SU-DHL-6 (cell line): ENCODE measurements at regions not wholly inside any gene's neighbourhood (a gene's known extent, or its start where the extent isn't known, plus 50 kb on each side); places are given as distances from the start of the nearest gene placed in this dataset.

Source experiments
- H2AFZ ChIP-seq: fragments of 200-600 bp; sonication (generic); 2 replicates; pipeline ENCODE4 v1.6.1; 2014; ENCODE audit warnings: low read depth, mild to moderate bottlenecking, moderate library complexity, mixed read lengths, antibody characterized with exemption, low read length; ENCODE audit not compliant: severe bottlenecking
- H3F3A ChIP-seq: fragments of 200-600 bp; shearing (Covaris generic); 2 replicates; pipeline ENCODE4 v1.6.0; 2016; ENCODE audit warnings: antibody characterized with exemption, mild to moderate bottlenecking; ENCODE audit not compliant: insufficient read depth
- H3K27ac ChIP-seq: fragments of 200-600 bp; sonication (generic); 2 replicates; pipeline ENCODE4 v1.5.1; 2016; ENCODE audit warnings: low read depth, mild to moderate bottlenecking, low read length, moderate library complexity, mixed read lengths
- H3K27me3 ChIP-seq: fragments of 200-600 bp; sonication (generic), shearing (Covaris generic); 2 replicates; pipeline ENCODE4 v1.6.0; 2014; ENCODE audit warnings: mild to moderate bottlenecking, low read length
- H3K36me3 ChIP-seq: fragments of 200-600 bp; sonication (generic); 2 replicates; pipeline ENCODE4 v1.6.1; 2014; ENCODE audit warnings: mild to moderate bottlenecking, low read length, mixed read lengths
- H3K4me2 ChIP-seq: fragments of 300-600, 200-600 bp; shearing (Covaris generic), sonication (generic); 2 replicates; pipeline ENCODE4 v1.6.0; 2014; ENCODE audit warnings: low read length, low read depth, mild to moderate bottlenecking; ENCODE audit not compliant: poor library complexity, severe bottlenecking
- H3K4me3 ChIP-seq: fragments of 200-600 bp; sonication (generic); 2 replicates; pipeline ENCODE4 v1.5.1; 2014; ENCODE audit warnings: antibody characterized with exemption, low read length, mild to moderate bottlenecking, mixed read lengths; ENCODE audit not compliant: insufficient read depth, poor library complexity, severe bottlenecking
- H3K79me2 ChIP-seq: fragments of 200-600 bp; sonication (generic); 2 replicates; pipeline ENCODE4 v1.6.1; 2014; ENCODE audit warnings: mild to moderate bottlenecking, low read length, moderate library complexity; ENCODE audit not compliant: insufficient read depth
- H3K9ac ChIP-seq: fragments of 200-600 bp; sonication (generic); 2 replicates; pipeline ENCODE4 v1.7.0; 2014; ENCODE audit warnings: mild to moderate bottlenecking, low read length
- H3K9me2 ChIP-seq: fragments of 200-600 bp; sonication (generic); replicated peaks from 2 replicates; pipeline ENCODE4 v1.6.1; 2014; ENCODE audit warnings: low read length; ENCODE audit not compliant: insufficient read depth
- H3K9me3 ChIP-seq: fragments of 200-600 bp; sonication (generic); 2 replicates; pipeline ENCODE4 v1.6.1; 2014; ENCODE audit warnings: low read length, mixed read lengths; ENCODE audit not compliant: insufficient read depth
- H4K20me1 ChIP-seq: fragments of 200-600 bp; sonication (generic); 2 replicates; pipeline ENCODE4 v1.6.1; 2014; ENCODE audit warnings: low read depth, mild to moderate bottlenecking, antibody characterized with exemption, low read length, moderate library complexity, mixed read lengths
- CTCF ChIP-seq: fragments of 200-600 bp; sonication (generic); IDR thresholded peaks from one replicate; pipeline ENCODE4 v1.5.1; 2017; ENCODE audit warnings: antibody characterized with exemption, mild to moderate bottlenecking, low read length, moderate library complexity; ENCODE audit not compliant: insufficient read depth, poor library complexity, severe bottlenecking
- EZH2phosphoT487 ChIP-seq: fragments of 200-600 bp; sonication (generic), shearing (Covaris generic); conservative IDR thresholded peaks from 2 replicates; pipeline ENCODE4 v1.6.1; 2018; ENCODE audit warnings: mild to moderate bottlenecking, antibody characterized with exemption, low read length, moderate library complexity, mixed read lengths

- Histone ChIP-seq H3K79me2 (no peaks in the 10 kb centered on the region), H3K9ac (no peak overlapping the region), H2AFZ (no peak overlapping the region), H3F3A (no peaks in the 10 kb centered on the region), H3K4me3 (no peak overlapping the region), H3K4me2 (no peak overlapping the region), H3K9me2 (no peaks in the 10 kb centered on the region), H3K36me3 (no peaks in the 10 kb centered on the region), H3K27me3 (no peaks in the 10 kb centered on the region), H4K20me1 (no peaks in the 10 kb centered on the region), H3K9me3 (no peaks in the 10 kb centered on the region), H3K27ac (no peak overlapping the region)
- no peak for TF ChIP-seq EZH2phosphoT487
- no peak for TF ChIP-seq CTCF
These were observed 140.6 kb upstream of the STARD13 start for GRCh38 chr13:33426131-33426530.

- Histone ChIP-seq H3K27ac (no peak overlapping the region), H3K9me2 (no peaks in the 10 kb centered on the region), H3F3A (no peaks in the 10 kb centered on the region), H3K9ac (no peak overlapping the region), H3K27me3 (no peaks in the 10 kb centered on the region), H2AFZ (no peak overlapping the region), H3K4me3 (no peak overlapping the region), H3K4me2 (no peak overlapping the region), H4K20me1 (no peaks in the 10 kb centered on the region), H3K9me3 (no peaks in the 10 kb centered on the region), H3K36me3 (no peaks in the 10 kb centered on the region), H3K79me2 (no peaks in the 10 kb centered on the region)
- TF ChIP-seq EZH2phosphoT487 (no peak), CTCF (no peak)
These were observed 147.8 kb upstream of the STARD13 start for GRCh38 chr13:33433316-33433715.

GRCh38 chr13:33434676-33435075 lies 149.1 kb upstream of the STARD13 start:
- Histone ChIP-seq H3K9ac (no peak overlapping the region), H3K4me2 (no peak overlapping the region), H3K9me2 (no peaks in the 10 kb centered on the region), H3K9me3 (no peaks in the 10 kb centered on the region), H3K27ac (no peak overlapping the region), H3K36me3 (no peaks in the 10 kb centered on the region), H3K79me2 (no peaks in the 10 kb centered on the region), H3K4me3 (no peak overlapping the region), H3K27me3 (no peaks in the 10 kb centered on the region), H2AFZ (no peak overlapping the region), H3F3A (no peaks in the 10 kb centered on the region), H4K20me1 (no peaks in the 10 kb centered on the region)
- TF ChIP-seq CTCF (no peak), EZH2phosphoT487 (no peak)
